Choroid plexus epithelial cell (primary cell): ENCODE measurements at regions not wholly inside any gene's neighbourhood (a gene's known extent, or its start where the extent isn't known, plus 50 kb on each side); places are given as distances from the start of the nearest gene placed in this dataset.

Experiments used
- DNase-seq: peaks from one replicate; pipeline ENCODE4 v3.0.0-alpha.2; 2010; ENCODE audit warnings: low read depth
- H3K4me3 ChIP-seq: 2 replicates; pipeline ENCODE4 v1.5.1; 2011; ENCODE audit warnings: low read depth, mild to moderate bottlenecking, control low read depth, low read length, moderate library complexity
- TF ChIP-seq, protein P1 (sequence below): conservative IDR thresholded peaks from 2 replicates; pipeline ENCODE4 v1.5.1; 2011; ENCODE audit warnings: low read depth, mild to moderate bottlenecking, control low read depth, inconsistent platforms, low read length, moderate library complexity

DNA sequence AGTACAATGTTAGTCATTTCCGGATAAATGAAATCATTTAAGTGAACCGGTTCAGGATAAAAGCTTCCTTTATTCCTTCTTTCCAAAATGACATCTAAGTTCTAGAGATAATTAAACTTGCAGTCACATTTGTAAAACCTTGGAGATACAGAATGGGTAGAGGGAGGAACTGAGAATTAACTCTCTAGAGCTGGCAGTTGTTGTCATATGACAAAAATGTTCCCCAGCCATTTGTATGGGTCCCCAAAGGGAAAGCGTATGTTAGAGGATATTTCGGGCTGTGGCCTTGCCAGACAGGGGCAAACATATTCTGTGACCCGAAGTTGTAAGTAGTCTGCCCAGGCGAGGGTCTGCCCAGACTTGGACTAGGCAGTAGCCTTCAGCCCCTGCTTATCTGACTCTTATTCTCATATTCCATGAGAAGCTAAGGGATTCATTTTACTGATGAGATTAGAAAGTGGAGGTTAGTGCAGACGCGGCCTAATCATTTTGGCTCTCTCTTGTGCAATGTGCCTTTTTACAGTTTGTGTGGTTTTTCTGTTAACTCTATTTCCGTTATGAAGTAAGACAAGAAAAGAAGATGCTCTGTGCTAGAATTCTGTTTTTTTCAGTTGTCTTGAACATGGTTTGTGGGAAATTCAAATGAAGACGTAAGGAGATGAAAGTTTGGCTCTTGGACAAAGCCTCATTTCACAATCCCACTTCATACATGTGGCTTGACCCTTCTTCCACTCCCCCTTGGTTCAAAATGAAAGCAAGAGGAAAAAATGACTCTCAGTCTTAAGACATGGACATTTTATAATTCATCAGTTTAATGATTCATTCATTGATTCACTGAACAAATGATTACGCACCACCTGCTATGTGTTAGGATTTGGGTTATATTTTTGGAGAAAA is 2394.2 kb upstream of the AGA start:
- no peak overlapping the region for H3K4me3 ChIP-seq
- TF ChIP-seq, protein P1, sequence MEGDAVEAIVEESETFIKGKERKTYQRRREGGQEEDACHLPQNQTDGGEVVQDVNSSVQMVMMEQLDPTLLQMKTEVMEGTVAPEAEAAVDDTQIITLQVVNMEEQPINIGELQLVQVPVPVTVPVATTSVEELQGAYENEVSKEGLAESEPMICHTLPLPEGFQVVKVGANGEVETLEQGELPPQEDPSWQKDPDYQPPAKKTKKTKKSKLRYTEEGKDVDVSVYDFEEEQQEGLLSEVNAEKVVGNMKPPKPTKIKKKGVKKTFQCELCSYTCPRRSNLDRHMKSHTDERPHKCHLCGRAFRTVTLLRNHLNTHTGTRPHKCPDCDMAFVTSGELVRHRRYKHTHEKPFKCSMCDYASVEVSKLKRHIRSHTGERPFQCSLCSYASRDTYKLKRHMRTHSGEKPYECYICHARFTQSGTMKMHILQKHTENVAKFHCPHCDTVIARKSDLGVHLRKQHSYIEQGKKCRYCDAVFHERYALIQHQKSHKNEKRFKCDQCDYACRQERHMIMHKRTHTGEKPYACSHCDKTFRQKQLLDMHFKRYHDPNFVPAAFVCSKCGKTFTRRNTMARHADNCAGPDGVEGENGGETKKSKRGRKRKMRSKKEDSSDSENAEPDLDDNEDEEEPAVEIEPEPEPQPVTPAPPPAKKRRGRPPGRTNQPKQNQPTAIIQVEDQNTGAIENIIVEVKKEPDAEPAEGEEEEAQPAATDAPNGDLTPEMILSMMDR = no peak

DNA sequence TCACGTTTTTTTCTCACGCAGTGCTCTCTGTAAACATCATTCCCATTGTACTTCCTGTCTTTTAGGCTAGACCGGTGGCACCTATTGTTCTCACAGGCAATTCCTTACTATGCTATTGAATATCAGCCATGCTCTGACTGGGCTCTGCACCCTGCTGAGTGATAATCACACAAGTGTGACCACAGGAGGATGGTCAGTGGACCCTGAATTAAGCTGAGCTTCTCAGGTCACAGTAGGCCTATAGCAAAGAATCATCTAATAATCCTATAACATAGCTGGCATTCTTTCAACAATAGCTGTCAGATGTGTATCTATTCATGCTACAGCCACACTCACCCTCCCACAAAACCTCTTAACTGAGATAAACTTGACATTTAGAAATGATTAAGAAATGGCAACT is 2399.8 kb upstream of the TENM3 start:
- no peak for DNase-seq
- no peak overlapping the region for H3K4me3 ChIP-seq
- TF ChIP-seq, protein P1 = no peak

More for the DNA sequence above, 2394.2 kb upstream of the AGA start:
- no peak for DNase-seq

DNA sequence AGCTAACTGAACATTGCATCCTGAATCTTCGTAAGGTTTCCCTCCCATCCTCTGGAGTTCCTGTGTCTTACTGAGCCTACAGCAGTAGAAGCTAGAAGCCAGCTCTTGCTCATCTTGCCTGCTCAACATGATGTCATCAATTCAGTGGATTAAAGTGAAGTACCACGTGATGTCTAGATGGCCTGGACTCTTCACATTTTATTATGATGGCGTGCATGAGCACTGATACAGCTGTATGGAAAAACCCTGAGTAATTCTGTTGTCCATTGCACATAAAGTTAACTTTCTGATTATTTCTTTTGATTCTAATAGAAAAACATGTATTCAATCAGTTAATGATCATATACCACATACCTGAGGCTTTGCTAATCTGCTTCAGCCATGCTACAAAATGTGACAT is 2387.7 kb upstream of the TENM3 start:
- TF ChIP-seq, protein P1 = no peak
- H3K4me3 ChIP-seq = no peak overlapping the region
- no peak for DNase-seq

DNA sequence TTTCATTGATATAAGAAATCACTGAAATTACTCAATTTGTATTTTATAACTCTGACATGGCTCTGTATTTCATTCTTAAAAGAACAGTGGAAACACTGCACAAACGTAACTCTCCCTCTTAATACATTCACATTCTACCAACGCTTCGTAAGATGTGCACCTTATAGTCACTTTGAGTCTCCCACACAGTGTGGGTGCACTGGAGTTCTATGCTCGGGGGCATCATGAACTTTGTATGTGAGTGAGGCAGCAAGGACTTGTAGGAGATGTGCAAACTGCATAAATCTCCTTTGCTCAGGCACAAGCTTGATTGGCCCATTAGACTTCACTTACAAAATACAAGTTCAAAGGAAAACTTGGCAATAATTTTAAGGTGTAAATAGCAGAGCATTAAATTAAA is 2385.0 kb upstream of the TENM3 start:
- no peak for DNase-seq
- TF ChIP-seq, protein P1 = no peak
- H3K4me3 ChIP-seq = no peak overlapping the region

DNA sequence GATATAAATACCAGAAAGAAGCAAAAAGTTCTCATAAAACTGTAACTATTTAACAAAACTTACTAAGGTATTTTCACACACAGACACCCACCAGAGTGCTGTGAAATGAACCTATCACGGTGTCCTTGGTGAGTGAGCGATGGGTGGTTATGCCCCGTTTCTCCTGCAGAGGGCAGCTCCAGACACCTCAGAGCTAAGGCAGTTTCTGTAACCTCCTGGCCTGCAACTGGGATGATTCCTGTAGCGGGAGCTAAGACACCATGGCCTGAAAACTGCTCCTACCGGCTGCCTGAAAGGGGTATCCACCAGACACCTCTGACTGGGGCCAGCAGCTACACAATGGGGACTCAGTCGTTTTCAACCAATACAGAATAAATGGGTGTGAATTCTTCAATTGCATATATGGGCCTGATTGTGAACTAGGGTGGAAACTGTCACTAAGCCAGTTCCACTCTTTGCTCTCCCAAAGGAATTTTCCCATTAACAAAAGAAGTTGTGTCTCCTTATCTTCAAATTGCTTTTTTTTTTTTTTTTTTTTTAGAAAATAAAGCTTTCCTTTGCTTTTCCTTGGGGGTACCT is 2375.8 kb upstream of the TENM3 start:
- peak; percentile 1 for DNase-seq
- H3K4me3 ChIP-seq = no peak overlapping the region
- TF ChIP-seq, protein P1 = peak; percentile 33

DNA sequence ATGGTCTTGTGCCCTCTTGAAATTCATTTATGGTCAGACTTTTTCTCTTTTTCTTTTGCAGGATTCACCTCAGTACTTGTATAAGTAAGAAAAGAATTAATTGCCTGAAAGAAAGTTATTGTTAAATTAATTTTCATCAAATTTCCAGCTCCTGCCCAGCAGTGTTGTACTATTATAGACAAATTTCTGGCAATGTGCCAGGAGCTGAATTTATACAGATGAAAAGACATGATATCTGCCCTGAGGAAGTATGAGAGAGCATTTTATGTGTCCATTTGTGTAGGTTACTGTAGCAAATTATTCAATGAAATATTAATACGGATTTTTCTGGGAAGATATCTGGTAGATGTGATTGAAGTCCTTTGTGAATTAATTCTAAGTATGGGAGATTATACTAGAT is 2371.5 kb upstream of the TENM3 start:
- no peak for DNase-seq
- no peak overlapping the region for H3K4me3 ChIP-seq
- TF ChIP-seq, protein P1 = no peak
